GM12892 (cell line): ENCODE measurements at regions not wholly inside any gene's neighbourhood (a gene's known extent, or its start where the extent isn't known, plus 50 kb on each side); places are given as distances from the start of the nearest gene placed in this dataset.
"Not testable (repeated sequence)": the region's sequence is repeated elsewhere in the genome, so short reads cannot be mapped to it uniquely, and the experiment has no call there.

Source experiments
- DNase-seq: peaks from one replicate; pipeline ENCODE4 v3.0.0; 2011; ENCODE audit not compliant: insufficient read length
- FAIRE-seq: peaks from 2 replicates; lab custom pipeline; 2011; peaks lifted over from hg19 to GRCh38; lab: Jason Lieb, UNC
- POLR2A ChIP-seq: IDR thresholded peaks from 2 replicates; pipeline ENCODE4 v1.6.1; 2011; ENCODE audit warnings: low read depth, low read length, control low read depth
- POLR2AphosphoS5 ChIP-seq: IDR thresholded peaks from 2 replicates; pipeline ENCODE4 v1.6.1; 2011; ENCODE audit warnings: low read depth, low read length, control low read depth
- TAF1 ChIP-seq: IDR thresholded peaks from 2 replicates; pipeline ENCODE4 v1.6.1; 2011; ENCODE audit warnings: low read depth, mild to moderate bottlenecking, control low read depth, low read length, borderline replicate concordance

GRCh38 chr5:96292582-96293247 lies 140.3 kb downstream of the PCSK1 start:
- FAIRE-seq = no peak
- no peak for DNase-seq
- TF ChIP-seq TAF1 = no peak
- TF ChIP-seq POLR2A = no peak
- TF ChIP-seq POLR2AphosphoS5 = no peak

GRCh38 chr5:96289287-96289686 lies 143.8 kb downstream of the PCSK1 start:
- DNase-seq, FAIRE-seq: not testable (repeated sequence)

GRCh38 chr5:96288845-96289185 lies 144.2 kb downstream of the PCSK1 start:
- TF ChIP-seq TAF1 = no peak
- TF ChIP-seq POLR2A = no peak
- TF ChIP-seq POLR2AphosphoS5 = no peak
- no peak for DNase-seq
- FAIRE-seq = no peak

GRCh38 chr5:96288166-96288844 lies 144.7 kb downstream of the PCSK1 start:
- TF ChIP-seq POLR2A (no peak), POLR2AphosphoS5 (no peak), TAF1 (no peak)
- no peak for FAIRE-seq
- no peak for DNase-seq

GRCh38 chr5:96287136-96287535 lies 145.9 kb downstream of the PCSK1 start:
- FAIRE-seq (no peak), DNase-seq (no peak)
- no peak for TF ChIP-seq POLR2A
- TF ChIP-seq TAF1 = no peak
- no peak for TF ChIP-seq POLR2AphosphoS5

- DNase-seq (no peak), FAIRE-seq (no peak)
- no peak for TF ChIP-seq TAF1
- TF ChIP-seq POLR2AphosphoS5 = no peak
- no peak for TF ChIP-seq POLR2A
These were observed 147.2 kb downstream of the PCSK1 start for GRCh38 chr5:96285823-96286222.

- FAIRE-seq (no peak), DNase-seq (no peak)
- TF ChIP-seq POLR2A = no peak
- no peak for TF ChIP-seq POLR2AphosphoS5
- TF ChIP-seq TAF1 = no peak
These were observed 148.2 kb downstream of the PCSK1 start for GRCh38 chr5:96284727-96285389.

- FAIRE-seq (peak; percentile 69), DNase-seq (no peak)
- no peak for TF ChIP-seq POLR2AphosphoS5
- no peak for TF ChIP-seq TAF1
- TF ChIP-seq POLR2A = no peak
These were observed 149.5 kb downstream of the PCSK1 start for GRCh38 chr5:96283589-96283988.

GRCh38 chr5:96282020-96282419 lies 151.0 kb downstream of the PCSK1 start:
- TF ChIP-seq POLR2AphosphoS5 (no peak), TAF1 (no peak), POLR2A (no peak)
- FAIRE-seq (no peak), DNase-seq (no peak)

- FAIRE-seq (no peak), DNase-seq (no peak)
- TF ChIP-seq POLR2AphosphoS5 = no peak
- TF ChIP-seq TAF1 = no peak
- no peak for TF ChIP-seq POLR2A
These were observed 152.1 kb downstream of the PCSK1 start for GRCh38 chr5:96280946-96281393.

GRCh38 chr5:96279801-96280542 lies 153.1 kb downstream of the PCSK1 start:
- FAIRE-seq (peak; percentile 77), DNase-seq (no peak)
- no peak for TF ChIP-seq POLR2A
- TF ChIP-seq TAF1 = no peak
- TF ChIP-seq POLR2AphosphoS5 = no peak
